Fibroblast of lung (primary cell): ENCODE measurements at regions not wholly inside any gene's neighbourhood (a gene's known extent, or its start where the extent isn't known, plus 50 kb on each side); places are given as distances from the start of the nearest gene placed in this dataset.

Source experiments
- DNase-seq, 2 donors: peaks; one replicate each; pipeline versions ENCODE4 v3.0.0 to v3.0.0-alpha.2; 2010; ENCODE audit warnings: low read depth in 2 of 2
- H2AFZ ChIP-seq: 2 replicates; pipeline ENCODE4 v1.5.1; 2012; ENCODE audit warnings: low read length, control low read depth, inconsistent platforms
- H3K27ac ChIP-seq: 2 replicates; pipeline ENCODE4 v1.5.1; 2011; ENCODE audit warnings: low read length, control low read depth; ENCODE audit not compliant: insufficient read depth
- H3K27me3 ChIP-seq: 2 replicates; pipeline ENCODE4 v1.5.1; 2011; ENCODE audit warnings: mild to moderate bottlenecking, low read length; ENCODE audit not compliant: control insufficient read depth, insufficient read depth
- H3K36me3 ChIP-seq: 2 replicates; pipeline ENCODE4 v1.5.1; 2011; ENCODE audit warnings: low read length; ENCODE audit not compliant: control insufficient read depth, insufficient read depth
- H3K4me1 ChIP-seq: 2 replicates; pipeline ENCODE4 v1.5.1; 2011; ENCODE audit warnings: low read length; ENCODE audit not compliant: control insufficient read depth, insufficient read depth; ENCODE audit errors: extremely low read depth
- H3K4me2 ChIP-seq: 2 replicates; pipeline ENCODE4 v1.5.1; 2011; ENCODE audit warnings: low read length, control low read depth; ENCODE audit not compliant: insufficient read depth; ENCODE audit errors: extremely low read depth
- H3K4me3 ChIP-seq, 4 experiments: fragments of 200-600 bp in 1 of 4; sonication (generic) in 1 of 4; replicated peaks in 1 of 4; 2 replicates each; pipeline ENCODE4 v1.5.1; 2011 to 2016; ENCODE audit warnings: low read length in 4 of 4, low read depth in 3 of 4, mild to moderate bottlenecking in 3 of 4, control low read depth in 2 of 4, inconsistent platforms in 1 of 4, mixed read lengths in 1 of 4; ENCODE audit not compliant: insufficient read depth in 1 of 4; ENCODE audit errors: control extremely low read depth in 1 of 4
- H3K79me2 ChIP-seq: 2 replicates; pipeline ENCODE4 v1.5.1; 2012; ENCODE audit warnings: mild to moderate bottlenecking, low read length, inconsistent platforms; ENCODE audit not compliant: control insufficient read depth, insufficient read depth
- H3K9ac ChIP-seq: 2 replicates; pipeline ENCODE4 v1.5.1; 2011; ENCODE audit warnings: mild to moderate bottlenecking, low read length, control low read depth; ENCODE audit not compliant: insufficient read depth
- H3K9me3 ChIP-seq: 2 replicates; pipeline ENCODE4 v1.5.1; 2012; ENCODE audit warnings: low read depth, low read length; ENCODE audit not compliant: control insufficient read depth, insufficient read depth
- H4K20me1 ChIP-seq: 2 replicates; pipeline ENCODE4 v1.5.1; 2011; ENCODE audit warnings: low read length; ENCODE audit not compliant: control insufficient read depth, insufficient read depth; ENCODE audit errors: extremely low read depth
- EZH2 ChIP-seq: IDR thresholded peaks from 2 replicates; pipeline ENCODE4 v1.5.1; 2012; ENCODE audit warnings: low read length, control low read depth, mild to moderate bottlenecking; ENCODE audit errors: missing control alignments
- TF ChIP-seq, protein P1 (sequence below), 2 donors: IDR thresholded peaks in 1 of 2; conservative IDR thresholded peaks in 1 of 2; 1 replicate in 1 of 2; 2 replicates in 1 of 2; pipeline ENCODE4 v1.5.1; 2011 to 2012; ENCODE audit warnings: low read length in 2 of 2, control low read depth in 1 of 2, inconsistent platforms in 1 of 2, low read depth in 1 of 2, mild to moderate bottlenecking in 1 of 2

DNA sequence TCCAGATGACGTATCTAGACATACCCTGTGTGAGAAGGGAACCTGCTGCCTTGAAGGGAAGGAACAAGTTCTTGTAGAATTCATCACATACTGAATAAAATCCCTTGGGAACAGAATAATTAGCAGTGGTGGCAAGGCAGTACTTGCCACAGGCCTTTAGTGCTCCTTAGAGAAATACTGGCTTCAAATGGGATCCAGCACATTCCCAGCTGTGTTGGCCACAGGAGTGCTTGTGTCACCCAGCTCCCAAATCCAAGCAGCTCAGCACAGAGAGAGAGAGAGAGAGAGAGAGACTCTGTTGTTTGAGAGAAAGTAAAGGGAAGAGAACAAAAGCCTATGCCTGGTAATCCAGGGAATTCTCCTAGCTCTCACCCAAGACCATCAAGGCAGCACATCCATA, 969.0 kb upstream of the ALCAM start:
- Histone ChIP-seq H3K79me2 (no peaks in the 10 kb centered on the region), H3K36me3 (no peaks in the 10 kb centered on the region), H4K20me1 (no peaks in the 10 kb centered on the region), H3K4me1 (no peaks in the 10 kb centered on the region), H3K27ac (no peak overlapping the region), H2AFZ (no peak overlapping the region), H3K4me2 (no peak overlapping the region), H3K9me3 (no peaks in the 10 kb centered on the region), H3K9ac (no peak overlapping the region), H3K27me3 (no peaks in the 10 kb centered on the region), H3K4me3 (no peak overlapping the region)
- no peak for DNase-seq
- TF ChIP-seq, protein P1, sequence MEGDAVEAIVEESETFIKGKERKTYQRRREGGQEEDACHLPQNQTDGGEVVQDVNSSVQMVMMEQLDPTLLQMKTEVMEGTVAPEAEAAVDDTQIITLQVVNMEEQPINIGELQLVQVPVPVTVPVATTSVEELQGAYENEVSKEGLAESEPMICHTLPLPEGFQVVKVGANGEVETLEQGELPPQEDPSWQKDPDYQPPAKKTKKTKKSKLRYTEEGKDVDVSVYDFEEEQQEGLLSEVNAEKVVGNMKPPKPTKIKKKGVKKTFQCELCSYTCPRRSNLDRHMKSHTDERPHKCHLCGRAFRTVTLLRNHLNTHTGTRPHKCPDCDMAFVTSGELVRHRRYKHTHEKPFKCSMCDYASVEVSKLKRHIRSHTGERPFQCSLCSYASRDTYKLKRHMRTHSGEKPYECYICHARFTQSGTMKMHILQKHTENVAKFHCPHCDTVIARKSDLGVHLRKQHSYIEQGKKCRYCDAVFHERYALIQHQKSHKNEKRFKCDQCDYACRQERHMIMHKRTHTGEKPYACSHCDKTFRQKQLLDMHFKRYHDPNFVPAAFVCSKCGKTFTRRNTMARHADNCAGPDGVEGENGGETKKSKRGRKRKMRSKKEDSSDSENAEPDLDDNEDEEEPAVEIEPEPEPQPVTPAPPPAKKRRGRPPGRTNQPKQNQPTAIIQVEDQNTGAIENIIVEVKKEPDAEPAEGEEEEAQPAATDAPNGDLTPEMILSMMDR (conservative IDR thresholded peaks at IDR 0.05 in 1 of 2, IDR thresholded peaks at IDR 0.05 in 1 of 2; ENCODE audit: low read depth in 1 of 2, low read length in 2 of 2) = no peak
- no peak for TF ChIP-seq EZH2

DNA sequence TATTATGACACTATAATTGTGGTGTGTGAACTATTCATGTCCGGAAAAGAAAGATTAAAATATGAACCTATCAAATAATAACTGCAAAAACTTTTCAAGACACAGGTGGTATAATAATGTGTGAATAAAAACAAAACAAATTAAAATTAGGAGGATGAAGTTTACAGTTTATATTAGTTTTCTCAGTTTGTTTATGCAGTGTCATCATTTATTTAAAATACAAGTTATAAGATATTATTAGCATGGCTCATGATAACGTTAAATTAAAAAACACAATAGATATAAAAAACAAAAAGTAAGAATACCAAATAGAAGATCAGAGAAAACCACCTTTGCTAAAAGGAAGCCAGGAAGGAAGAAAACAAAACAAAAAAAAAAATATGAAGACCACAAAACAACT, 963.8 kb upstream of the ALCAM start:
- no peaks in the 10 kb centered on the region for H3K79me2 ChIP-seq

DNA sequence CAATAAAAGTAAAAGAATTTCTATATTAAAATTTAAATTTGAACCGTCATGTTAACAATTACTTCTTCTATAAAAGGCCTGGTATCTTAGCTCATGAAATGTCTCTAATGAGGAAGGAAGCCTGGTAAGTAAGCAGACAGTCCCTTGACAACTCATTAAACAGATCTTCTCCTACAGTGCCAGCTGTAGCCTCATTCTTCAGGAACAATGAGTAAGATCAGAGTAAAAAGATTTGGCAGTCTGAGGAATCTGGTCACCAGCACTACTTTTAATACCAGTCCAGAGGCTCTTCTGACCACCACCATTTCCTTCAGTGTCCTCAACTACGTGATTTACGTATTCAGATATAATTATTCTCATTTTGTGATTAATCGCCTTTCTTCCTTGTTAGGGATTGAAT, 955.0 kb upstream of the ALCAM start:
- no peaks in the 10 kb centered on the region for H4K20me1 ChIP-seq
- peak in 1 of 2 donors; percentile 1 for DNase-seq
- no peak for TF ChIP-seq EZH2
- TF ChIP-seq, protein P1 (conservative IDR thresholded peaks at IDR 0.05 in 1 of 2, IDR thresholded peaks at IDR 0.05 in 1 of 2; ENCODE audit: low read depth in 1 of 2, low read length in 2 of 2) = no peak

More for the DNA sequence above, 963.8 kb upstream of the ALCAM start:
- no peak overlapping the region for H3K9ac ChIP-seq
- no peak overlapping the region for H3K4me3 ChIP-seq
- DNase-seq = no peak
- no peak overlapping the region for H2AFZ ChIP-seq
- no peak overlapping the region for H3K27ac ChIP-seq
- no peaks in the 10 kb centered on the region for H3K9me3 ChIP-seq
- no peaks in the 10 kb centered on the region for H3K4me1 ChIP-seq
- no peak overlapping the region for H3K4me2 ChIP-seq
- TF ChIP-seq, protein P1 (conservative IDR thresholded peaks at IDR 0.05 in 1 of 2, IDR thresholded peaks at IDR 0.05 in 1 of 2; ENCODE audit: low read depth in 1 of 2, low read length in 2 of 2) = no peak
- TF ChIP-seq EZH2 = no peak
- no peaks in the 10 kb centered on the region for H3K27me3 ChIP-seq
- no peaks in the 10 kb centered on the region for H4K20me1 ChIP-seq
- no peaks in the 10 kb centered on the region for H3K36me3 ChIP-seq

More for the DNA sequence above, 955.0 kb upstream of the ALCAM start:
- Histone ChIP-seq H3K4me1 (no peaks in the 10 kb centered on the region), H3K27ac (no peak overlapping the region), H3K9ac (no peak overlapping the region), H3K36me3 (no peaks in the 10 kb centered on the region), H3K4me2 (no peak overlapping the region), H3K9me3 (no peaks in the 10 kb centered on the region), H3K4me3 (no peak overlapping the region), H3K79me2 (no peaks in the 10 kb centered on the region), H3K27me3 (no peaks in the 10 kb centered on the region), H2AFZ (no peak overlapping the region)
